Left ventricle myocardium inferior (tissue), 1 donor: ENCODE measurements at regions not wholly inside any gene's neighbourhood (a gene's known extent, or its start where the extent isn't known, plus 50 kb on each side); places are given as distances from the start of the nearest gene placed in this dataset.

Experiments used
- DNase-seq: peaks from one replicate; pipeline ENCODE4 v3.0.0-alpha.2; 2020
- H3K27ac ChIP-seq: fragments of 200-600 bp; replicated peaks from 2 replicates; pipeline ENCODE4 v1.8.0; 2021
- H3K27me3 ChIP-seq: fragments of 200-600 bp; 2 replicates; pipeline ENCODE4 v1.8.0; 2021; ENCODE audit warnings: low read depth
- H3K36me3 ChIP-seq: fragments of 200-600 bp; 2 replicates; pipeline ENCODE4 v1.8.0; 2021
- H3K4me1 ChIP-seq: fragments of 200-600 bp; 2 replicates; pipeline ENCODE4 v1.8.0; 2021
- H3K4me3 ChIP-seq: fragments of 200-600 bp; 2 replicates; pipeline ENCODE4 v1.8.0; 2021; ENCODE audit warnings: mild to moderate bottlenecking, moderate library complexity
- H3K9me3 ChIP-seq: fragments of 200-600 bp; replicated peaks from 2 replicates; pipeline ENCODE4 v1.8.0; 2021
- CTCF ChIP-seq: fragments of 200-600 bp; IDR thresholded peaks from 2 replicates; pipeline ENCODE4 v1.8.0; 2021; ENCODE audit warnings: antibody characterized with exemption, mild to moderate bottlenecking, borderline replicate concordance
- intact Hi-C: fragments of 100-400 bp; cut with micrococcal nuclease; formaldehyde crosslinking; loops from one replicate; pipeline ENCODE4 v1.11.0; 2022
- donor health status: DM: no; HTN: yes; CAD: no; lungs with severe emphysema.

GRCh38 chr7:80039251-80039884 is 95.3 kb upstream of the GNAI1 start:
- no peak for DNase-seq
- H3K27me3 ChIP-seq, result no peaks in the 10 kb centered on the region

GRCh38 chr7:80037689-80038088 is 96.9 kb upstream of the GNAI1 start:
- DNase-seq, result no peak
- no peak for TF ChIP-seq CTCF
- no peaks in the 10 kb centered on the region for H3K4me1 ChIP-seq
- no peak overlapping the region for H3K4me3 ChIP-seq
- no peaks in the 10 kb centered on the region for H3K9me3 ChIP-seq
- intact Hi-C loops, result no loop called here
- no peaks in the 10 kb centered on the region for H3K36me3 ChIP-seq
- no peak overlapping the region for H3K27ac ChIP-seq
- H3K27me3 ChIP-seq, result no peaks in the 10 kb centered on the region

More at GRCh38 chr7:80039251-80039884, 95.3 kb upstream of the GNAI1 start:
- no peaks in the 10 kb centered on the region for H3K4me1 ChIP-seq
- H3K9me3 ChIP-seq, result no peaks in the 10 kb centered on the region
- intact Hi-C loops, result no loop called here
- no peak overlapping the region for H3K4me3 ChIP-seq
- H3K27ac ChIP-seq, result no peak overlapping the region
- H3K36me3 ChIP-seq, result no peaks in the 10 kb centered on the region
- TF ChIP-seq CTCF, result no peak

- no peaks in the 10 kb centered on the region for H3K9me3 ChIP-seq
- no peak for TF ChIP-seq CTCF
- H3K27ac ChIP-seq, result no peak overlapping the region
- no peaks in the 10 kb centered on the region for H3K4me1 ChIP-seq
- DNase-seq, result no peak
- no peaks in the 10 kb centered on the region for H3K27me3 ChIP-seq
- H3K36me3 ChIP-seq, result no peaks in the 10 kb centered on the region
- intact Hi-C loops, result no loop called here
- no peak overlapping the region for H3K4me3 ChIP-seq
Measured at GRCh38 chr7:80036107-80036506, 98.5 kb upstream of the GNAI1 start.

- Histone ChIP-seq H3K27me3 (no peaks in the 10 kb centered on the region), H3K36me3 (no peaks in the 10 kb centered on the region), H3K4me3 (no peak overlapping the region), H3K9me3 (peaks cover 20% of the 10 kb centered on the region), H3K4me1 (no peaks in the 10 kb centered on the region), H3K27ac (no peak overlapping the region)
- intact Hi-C loops, result no loop called here
- TF ChIP-seq CTCF, result no peak
- no peak for DNase-seq
Measured at GRCh38 chr7:80028717-80029116, 105.9 kb upstream of the GNAI1 start.

DNA sequence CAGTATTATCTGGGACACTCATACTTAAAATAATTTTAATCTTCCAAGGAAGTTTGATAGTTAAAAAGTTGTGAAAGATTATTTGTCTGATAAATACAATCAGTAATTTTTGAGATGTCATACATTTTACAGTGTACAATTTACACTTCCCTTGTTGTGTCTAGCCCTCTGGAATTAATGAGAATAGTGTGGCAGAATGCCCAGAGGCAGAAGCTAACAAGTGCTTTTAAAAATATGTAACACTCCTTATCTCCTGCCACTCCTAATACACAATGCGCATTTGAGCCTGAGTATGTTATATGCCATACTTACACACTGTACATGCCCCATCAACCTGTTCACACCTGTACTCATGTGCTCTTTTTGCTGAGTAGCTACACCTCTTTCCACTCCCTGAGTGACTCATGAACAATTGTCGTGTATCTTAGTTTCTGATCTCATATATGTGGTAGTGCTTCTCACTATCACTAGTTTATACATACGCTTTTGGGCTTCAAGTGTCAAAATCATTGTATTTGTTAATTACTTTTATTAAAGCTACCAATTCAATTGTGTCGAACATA is 106.9 kb upstream of the GNAI1 start:
- Histone ChIP-seq H3K4me1 (no peaks in the 10 kb centered on the region), H3K27me3 (no peaks in the 10 kb centered on the region), H3K27ac (no peak overlapping the region), H3K36me3 (no peaks in the 10 kb centered on the region), H3K4me3 (no peak overlapping the region), H3K9me3 (peaks cover 24% of the 10 kb centered on the region)
- no peak for TF ChIP-seq CTCF
- DNase-seq, result no peak
- intact Hi-C loops, result no loop called here
